GM12874 (cell line): ENCODE measurements at regions not wholly inside any gene's neighbourhood (a gene's known extent, or its start where the extent isn't known, plus 50 kb on each side); places are given as distances from the start of the nearest gene placed in this dataset.

Experiments
- CTCF ChIP-seq: IDR thresholded peaks from 2 replicates; pipeline ENCODE4 v1.5.1; 2011; ENCODE audit warnings: low read depth, mild to moderate bottlenecking, control low read depth, low read length, moderate library complexity; ENCODE audit not compliant: insufficient read depth

GRCh38 chr2:142270291-142270690 lies 139.5 kb upstream of the LRP1B start:
- no peak for TF ChIP-seq CTCF

- no peak for TF ChIP-seq CTCF
These were observed 128.5 kb upstream of the LRP1B start for GRCh38 chr2:142259356-142259755.

GRCh38 chr2:142254031-142254430 lies 123.2 kb upstream of the LRP1B start:
- no peak for TF ChIP-seq CTCF

GRCh38 chr2:142241016-142241415 lies 110.2 kb upstream of the LRP1B start:
- TF ChIP-seq CTCF, result no peak

- TF ChIP-seq CTCF, result no peak
These were observed 105.4 kb upstream of the LRP1B start for GRCh38 chr2:142236181-142236580.

GRCh38 chr2:142234741-142235140 lies 103.9 kb upstream of the LRP1B start:
- no peak for TF ChIP-seq CTCF

GRCh38 chr2:142223309-142223708 lies 92.5 kb upstream of the LRP1B start:
- no peak for TF ChIP-seq CTCF

- TF ChIP-seq CTCF, result no peak
These were observed 91.9 kb upstream of the LRP1B start for GRCh38 chr2:142222715-142223114.
